Suprapubic skin (tissue), 3 donors: ENCODE measurements at regions not wholly inside any gene's neighbourhood (a gene's known extent, or its start where the extent isn't known, plus 50 kb on each side); places are given as distances from the start of the nearest gene placed in this dataset.

Source experiments
- POLR2AphosphoS5 ChIP-seq, 3 donors: sonication (generic); formaldehyde crosslinking; IDR thresholded peaks; one replicate each; pipeline ENCODE4 v1.6.1; 2017; ENCODE audit warnings: antibody characterized with exemption in 3 of 3
- TF ChIP-seq, protein P1 (sequence below), 2 donors: fragments of 200-600 bp in 1 of 2; fragments of 450-650 bp in 1 of 2; sonication (generic) in 1 of 2; IDR thresholded peaks; one replicate each; pipeline ENCODE4 v1.5.1; 2016 to 2019; ENCODE audit warnings: antibody characterized with exemption in 2 of 2, mild to moderate bottlenecking in 1 of 2, moderate library complexity in 1 of 2

DNA sequence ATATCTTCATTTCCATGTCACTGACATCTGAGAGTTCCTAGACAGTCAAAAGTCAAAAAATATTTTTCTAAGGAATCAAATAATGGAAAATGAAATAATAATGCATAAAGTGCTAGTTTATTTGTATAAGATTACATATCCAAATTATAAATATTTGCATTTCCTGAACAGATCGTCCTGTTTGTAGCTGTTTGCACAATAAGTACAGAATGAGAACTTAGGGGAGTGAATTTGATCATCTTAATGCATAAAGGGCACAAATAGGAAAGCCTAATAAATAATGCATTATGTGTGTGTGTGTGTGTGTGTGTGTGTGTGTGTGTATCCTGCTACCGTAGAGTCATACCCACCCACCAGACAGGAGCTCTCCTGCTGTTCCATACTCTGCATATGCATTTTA is 521.0 kb upstream of the EPHA7 start:
- no peak for TF ChIP-seq POLR2AphosphoS5 (IDR thresholded peaks at IDR 0.05)
- TF ChIP-seq, protein P1, sequence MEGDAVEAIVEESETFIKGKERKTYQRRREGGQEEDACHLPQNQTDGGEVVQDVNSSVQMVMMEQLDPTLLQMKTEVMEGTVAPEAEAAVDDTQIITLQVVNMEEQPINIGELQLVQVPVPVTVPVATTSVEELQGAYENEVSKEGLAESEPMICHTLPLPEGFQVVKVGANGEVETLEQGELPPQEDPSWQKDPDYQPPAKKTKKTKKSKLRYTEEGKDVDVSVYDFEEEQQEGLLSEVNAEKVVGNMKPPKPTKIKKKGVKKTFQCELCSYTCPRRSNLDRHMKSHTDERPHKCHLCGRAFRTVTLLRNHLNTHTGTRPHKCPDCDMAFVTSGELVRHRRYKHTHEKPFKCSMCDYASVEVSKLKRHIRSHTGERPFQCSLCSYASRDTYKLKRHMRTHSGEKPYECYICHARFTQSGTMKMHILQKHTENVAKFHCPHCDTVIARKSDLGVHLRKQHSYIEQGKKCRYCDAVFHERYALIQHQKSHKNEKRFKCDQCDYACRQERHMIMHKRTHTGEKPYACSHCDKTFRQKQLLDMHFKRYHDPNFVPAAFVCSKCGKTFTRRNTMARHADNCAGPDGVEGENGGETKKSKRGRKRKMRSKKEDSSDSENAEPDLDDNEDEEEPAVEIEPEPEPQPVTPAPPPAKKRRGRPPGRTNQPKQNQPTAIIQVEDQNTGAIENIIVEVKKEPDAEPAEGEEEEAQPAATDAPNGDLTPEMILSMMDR (IDR thresholded peaks at IDR 0.05), result no peak
